ENCODE measurements at regions not wholly inside any gene's neighbourhood (a gene's known extent, or its start where the extent isn't known, plus 50 kb on each side); places are given as distances from the start of the nearest gene placed in this dataset.
A peak's percentile ranks its signal among the peaks of the same experiment; 100 is the strongest.

GRCh38 chr6:17012421-17013225, 89.2 kb upstream of the STMND1 start:
- TF ChIP-seq, protein P1, sequence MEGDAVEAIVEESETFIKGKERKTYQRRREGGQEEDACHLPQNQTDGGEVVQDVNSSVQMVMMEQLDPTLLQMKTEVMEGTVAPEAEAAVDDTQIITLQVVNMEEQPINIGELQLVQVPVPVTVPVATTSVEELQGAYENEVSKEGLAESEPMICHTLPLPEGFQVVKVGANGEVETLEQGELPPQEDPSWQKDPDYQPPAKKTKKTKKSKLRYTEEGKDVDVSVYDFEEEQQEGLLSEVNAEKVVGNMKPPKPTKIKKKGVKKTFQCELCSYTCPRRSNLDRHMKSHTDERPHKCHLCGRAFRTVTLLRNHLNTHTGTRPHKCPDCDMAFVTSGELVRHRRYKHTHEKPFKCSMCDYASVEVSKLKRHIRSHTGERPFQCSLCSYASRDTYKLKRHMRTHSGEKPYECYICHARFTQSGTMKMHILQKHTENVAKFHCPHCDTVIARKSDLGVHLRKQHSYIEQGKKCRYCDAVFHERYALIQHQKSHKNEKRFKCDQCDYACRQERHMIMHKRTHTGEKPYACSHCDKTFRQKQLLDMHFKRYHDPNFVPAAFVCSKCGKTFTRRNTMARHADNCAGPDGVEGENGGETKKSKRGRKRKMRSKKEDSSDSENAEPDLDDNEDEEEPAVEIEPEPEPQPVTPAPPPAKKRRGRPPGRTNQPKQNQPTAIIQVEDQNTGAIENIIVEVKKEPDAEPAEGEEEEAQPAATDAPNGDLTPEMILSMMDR (IDR thresholded peaks at IDR 0.05; ENCODE audit: borderline replicate concordance, insufficient read depth, low read depth, low read length): no peak
- H3K4me3 ChIP-seq (ENCODE audit: low read depth, low read length): no peak overlapping the region

DNA sequence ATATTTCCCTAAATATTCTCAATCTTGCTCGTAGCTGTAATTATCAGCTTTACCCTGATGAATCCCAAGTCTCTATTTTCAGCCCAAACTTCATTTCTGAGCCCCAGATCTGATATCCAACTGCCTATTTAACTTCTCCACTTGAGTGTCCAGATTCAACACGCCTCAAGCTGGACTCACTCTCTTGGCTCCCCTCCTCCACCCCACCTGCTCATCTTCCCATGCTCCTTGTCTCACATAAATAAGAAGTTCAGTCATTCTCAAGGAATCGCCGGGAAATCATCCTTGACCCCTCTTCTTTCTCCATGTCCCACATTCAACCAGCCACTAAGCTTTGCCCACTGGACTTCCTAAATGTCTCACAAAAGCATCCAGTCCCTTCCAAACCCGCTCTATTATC, 89.9 kb upstream of the STMND1 start:
- H3K4me3 ChIP-seq (ENCODE audit: low read depth, low read length): no peak overlapping the region
- TF ChIP-seq, protein P1 (IDR thresholded peaks at IDR 0.05; ENCODE audit: borderline replicate concordance, insufficient read depth, low read depth, low read length): no peak

GRCh38 chr6:17007749-17008148, 94.1 kb upstream of the STMND1 start:
- no peak overlapping the region for H3K4me3 ChIP-seq (ENCODE audit: low read depth, low read length)
- TF ChIP-seq, protein P1 (IDR thresholded peaks at IDR 0.05; ENCODE audit: borderline replicate concordance, insufficient read depth, low read depth, low read length): no peak

- TF ChIP-seq, protein P1 (IDR thresholded peaks at IDR 0.05; ENCODE audit: borderline replicate concordance, insufficient read depth, low read depth, low read length): no peak
- H3K4me3 ChIP-seq (ENCODE audit: low read depth, low read length): no peak overlapping the region
These were observed 95.3 kb upstream of the STMND1 start for GRCh38 chr6:17006543-17006942.

DNA sequence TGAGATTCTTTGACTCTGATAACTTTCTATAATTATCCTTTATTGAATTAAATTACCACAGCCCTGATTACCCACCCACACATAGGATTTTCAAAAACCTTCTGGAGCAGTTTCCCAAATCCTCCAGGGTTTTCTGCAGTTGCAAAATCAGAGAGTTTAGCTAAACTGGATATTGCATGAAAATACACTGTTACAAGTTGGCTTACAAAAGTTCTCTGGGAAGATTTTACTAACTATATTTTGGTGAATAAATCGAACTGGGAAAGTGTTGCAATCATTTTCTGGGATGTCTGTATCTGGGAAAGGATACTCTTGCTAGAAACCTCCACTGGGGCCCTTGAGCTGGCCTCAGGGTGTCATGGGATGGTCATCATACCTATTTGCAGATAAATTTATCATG, 97.6 kb upstream of the STMND1 start:
- TF ChIP-seq, protein P1 (IDR thresholded peaks at IDR 0.05; ENCODE audit: borderline replicate concordance, insufficient read depth, low read depth, low read length): no peak
- no peak overlapping the region for H3K4me3 ChIP-seq (ENCODE audit: low read depth, low read length)

DNA sequence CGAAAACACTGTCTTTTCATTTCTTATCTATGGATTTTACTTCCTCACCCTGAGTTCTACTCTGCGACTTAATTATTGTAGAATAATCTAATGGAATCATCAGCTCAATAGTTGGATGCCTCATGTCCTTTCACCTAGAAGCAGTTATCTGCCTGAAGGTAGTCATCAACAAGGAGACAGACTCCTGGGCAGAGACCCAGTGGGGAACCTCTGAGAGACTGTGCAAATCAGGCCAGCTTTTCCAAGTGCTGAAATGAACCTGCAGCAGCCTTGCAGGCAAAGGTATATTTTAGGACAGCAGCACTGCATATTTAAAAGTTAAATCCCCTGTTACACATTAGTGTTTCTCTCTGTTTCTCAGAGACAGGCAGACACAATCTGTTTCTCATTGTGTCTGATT, 99.7 kb upstream of the STMND1 start:
- TF ChIP-seq, protein P1 (IDR thresholded peaks at IDR 0.05; ENCODE audit: borderline replicate concordance, insufficient read depth, low read depth, low read length): no peak
- H3K4me3 ChIP-seq (ENCODE audit: low read depth, low read length): no peak overlapping the region

DNA sequence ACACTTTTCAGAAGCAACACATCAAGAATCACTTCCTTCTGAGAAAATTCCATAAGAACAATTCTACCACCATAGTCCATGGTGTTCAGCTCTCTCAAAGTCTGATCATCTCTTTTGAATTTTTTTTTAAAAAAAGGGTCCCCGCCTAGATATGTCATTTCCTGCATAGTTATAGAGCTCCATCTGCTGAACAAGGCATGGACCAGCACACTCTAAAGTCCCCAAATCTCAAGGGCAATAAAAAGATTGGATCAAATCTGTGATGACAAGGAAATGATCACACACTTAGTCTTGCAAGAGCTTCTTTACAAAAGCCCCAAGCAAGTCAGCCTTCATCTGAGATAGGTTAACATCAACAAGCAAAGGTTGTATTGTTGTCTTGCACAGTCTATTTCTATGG, 100.7 kb upstream of the STMND1 start:
- TF ChIP-seq, protein P1 (IDR thresholded peaks at IDR 0.05; ENCODE audit: borderline replicate concordance, insufficient read depth, low read depth, low read length): 0 out of 2 replicates have a peak, but pooled peaks have one; percentile 6
- no peak overlapping the region for H3K4me3 ChIP-seq (ENCODE audit: low read depth, low read length)

Data from GM12875 (cell line).